Osteoblast (primary cell): ENCODE measurements at regions not wholly inside any gene's neighbourhood (a gene's known extent, or its start where the extent isn't known, plus 50 kb on each side); places are given as distances from the start of the nearest gene placed in this dataset.

Source experiments
- DNase-seq: peaks from one replicate; pipeline ENCODE4 v3.0.0; 2011; ENCODE audit warnings: low spot score, mixed read lengths; ENCODE audit not compliant: insufficient read length; ENCODE audit errors: missing footprints
- H2AFZ ChIP-seq: 2 replicates; pipeline ENCODE4 v1.6.0; 2011; ENCODE audit warnings: mild to moderate bottlenecking, low read length
- H3K27ac ChIP-seq: 2 replicates; pipeline ENCODE4 v1.5.1; 2011; ENCODE audit warnings: mild to moderate bottlenecking, low read depth, low read length, moderate library complexity
- H3K27me3 ChIP-seq: 2 replicates; pipeline ENCODE4 v1.6.0; 2012; ENCODE audit warnings: mild to moderate bottlenecking, control low read depth, inconsistent platforms, low read length, moderate library complexity; ENCODE audit not compliant: insufficient read depth
- H3K36me3 ChIP-seq: 2 replicates; pipeline ENCODE4 v1.5.1; 2011; ENCODE audit warnings: mild to moderate bottlenecking, low read length, control low read depth, moderate library complexity; ENCODE audit not compliant: insufficient read depth
- H3K4me1 ChIP-seq: 2 replicates; pipeline ENCODE4 v1.5.1; 2011; ENCODE audit warnings: mild to moderate bottlenecking, low read length, control low read depth, moderate library complexity; ENCODE audit not compliant: insufficient read depth
- H3K4me2 ChIP-seq: 2 replicates; pipeline ENCODE4 v1.6.0; 2011; ENCODE audit warnings: mild to moderate bottlenecking, low read length; ENCODE audit not compliant: insufficient read depth
- H3K4me3 ChIP-seq: fragments of 200-600 bp; sonication (generic); 3 replicates; pipeline ENCODE4 v1.5.1; 2012; ENCODE audit warnings: mild to moderate bottlenecking, low read length, inconsistent platforms; ENCODE audit not compliant: insufficient read depth
- H3K79me2 ChIP-seq: 2 replicates; pipeline ENCODE4 v1.6.0; 2012; ENCODE audit warnings: mild to moderate bottlenecking, low read length, control low read depth, inconsistent platforms; ENCODE audit not compliant: insufficient read depth
- H3K9me3 ChIP-seq: 2 replicates; pipeline ENCODE4 v1.5.1; 2011; ENCODE audit warnings: low read depth, low read length, control low read depth
- H4K20me1 ChIP-seq: 2 replicates; pipeline ENCODE4 v1.6.0; 2012; ENCODE audit warnings: mild to moderate bottlenecking, low read length, control low read depth; ENCODE audit not compliant: insufficient read depth
- CTCF ChIP-seq: IDR thresholded peaks from 2 replicates; pipeline ENCODE4 v1.5.1; 2011; ENCODE audit warnings: mild to moderate bottlenecking, low read depth, low read length, moderate library complexity; ENCODE audit errors: extremely low read depth

GRCh38 chr10:46215426-46215825 lies 71.4 kb upstream of the ANTXRL start:
- no peak overlapping the region for H3K4me2 ChIP-seq
- no peak for DNase-seq
- H4K20me1 ChIP-seq = no peaks in the 10 kb centered on the region
- H3K27me3 ChIP-seq = no peaks in the 10 kb centered on the region
- no peak overlapping the region for H3K4me3 ChIP-seq
- H2AFZ ChIP-seq = no peak overlapping the region
- no peaks in the 10 kb centered on the region for H3K4me1 ChIP-seq
- H3K9me3 ChIP-seq = no peaks in the 10 kb centered on the region
- no peak overlapping the region for H3K27ac ChIP-seq
- H3K36me3 ChIP-seq = no peaks in the 10 kb centered on the region
- no peaks in the 10 kb centered on the region for H3K79me2 ChIP-seq
- TF ChIP-seq CTCF = no peak

GRCh38 chr10:46216003-46216634 lies 70.7 kb upstream of the ANTXRL start:
- H2AFZ ChIP-seq = no peak overlapping the region
- H3K27ac ChIP-seq = no peak overlapping the region
- no peak for TF ChIP-seq CTCF
- no peaks in the 10 kb centered on the region for H3K4me1 ChIP-seq
- no peaks in the 10 kb centered on the region for H3K27me3 ChIP-seq
- no peak overlapping the region for H3K4me3 ChIP-seq
- no peaks in the 10 kb centered on the region for H3K9me3 ChIP-seq
- no peaks in the 10 kb centered on the region for H3K36me3 ChIP-seq
- no peaks in the 10 kb centered on the region for H4K20me1 ChIP-seq
- DNase-seq = no peak
- H3K4me2 ChIP-seq = no peak overlapping the region
- H3K79me2 ChIP-seq = no peaks in the 10 kb centered on the region

- Histone ChIP-seq H3K9me3 (no peaks in the 10 kb centered on the region), H3K27me3 (no peaks in the 10 kb centered on the region), H3K79me2 (no peaks in the 10 kb centered on the region), H4K20me1 (no peaks in the 10 kb centered on the region), H3K4me3 (no peak overlapping the region), H3K4me1 (no peaks in the 10 kb centered on the region), H3K36me3 (no peaks in the 10 kb centered on the region), H3K27ac (no peak overlapping the region), H2AFZ (no peak overlapping the region), H3K4me2 (no peak overlapping the region)
- peak; percentile 82 for DNase-seq
- no peak for TF ChIP-seq CTCF
These were observed 69.7 kb upstream of the ANTXRL start for GRCh38 chr10:46216836-46217751.

- H3K4me3 ChIP-seq = no peak overlapping the region
- no peak overlapping the region for H3K4me2 ChIP-seq
- no peaks in the 10 kb centered on the region for H4K20me1 ChIP-seq
- TF ChIP-seq CTCF = no peak
- no peaks in the 10 kb centered on the region for H3K9me3 ChIP-seq
- no peaks in the 10 kb centered on the region for H3K79me2 ChIP-seq
- H3K27ac ChIP-seq = no peak overlapping the region
- no peaks in the 10 kb centered on the region for H3K27me3 ChIP-seq
- no peaks in the 10 kb centered on the region for H3K4me1 ChIP-seq
- H3K36me3 ChIP-seq = no peaks in the 10 kb centered on the region
- no peak for DNase-seq
- no peak overlapping the region for H2AFZ ChIP-seq
These were observed 68.9 kb upstream of the ANTXRL start for GRCh38 chr10:46217752-46218453.
